Panc1 (cell line): ENCODE measurements at regions not wholly inside any gene's neighbourhood (a gene's known extent, or its start where the extent isn't known, plus 50 kb on each side); places are given as distances from the start of the nearest gene placed in this dataset.
A peak's percentile ranks its signal among the peaks of the same experiment; 100 is the strongest.

ENCODE experiments used
- ATAC-seq: fragments of 200-7000 bp; cut with Tn5 transposase; 2 replicates; pipeline ENCODE4 v1.9.1; 2020; ENCODE audit warnings: mild to moderate bottlenecking, moderate library complexity
- BruUV-seq: library from RNA; stranded (reverse); fragments of 400-500 nt; replicated peaks from 2 replicates; lab custom pipeline; 2021; lab: Mats Ljungman, UMichigan
- CTCF ChIA-PET: fragments of 300-600 bp; sonication (Branson Sonifier 250); formaldehyde crosslinking; loops from one replicate; lab custom pipeline; 2022; ENCODE audit warnings: antibody characterized with exemption; lab: Charles Lee
- POLR2A ChIA-PET: fragments of 300-600 bp; sonication (Branson Sonifier 250); formaldehyde crosslinking; loops from one replicate; lab custom pipeline; 2022; ENCODE audit warnings: antibody characterized with exemption; lab: Charles Lee
- DNase-seq: peaks from one replicate; pipeline ENCODE4 v3.0.0-alpha.2; 2010; ENCODE audit warnings: low read depth, low spot score
- H3K27ac ChIP-seq: 2 replicates; pipeline ENCODE4 v1.5.1; 2011; ENCODE audit warnings: mild to moderate bottlenecking, low read length, inconsistent platforms
- H3K27me3 ChIP-seq: fragments of 200-500 bp; sonication (Bioruptor generic); 2 replicates; pipeline ENCODE4 v1.6.0; 2014; ENCODE audit warnings: low read length, inconsistent platforms; ENCODE audit not compliant: control insufficient read depth, insufficient read depth
- H3K36me3 ChIP-seq: fragments of 200-500 bp; sonication (Bioruptor generic); 2 replicates; pipeline ENCODE4 v1.5.1; 2014; ENCODE audit warnings: inconsistent platforms, mild to moderate bottlenecking, low read length, moderate library complexity; ENCODE audit not compliant: control insufficient read depth, insufficient read depth
- H3K4me1 ChIP-seq: 2 replicates; pipeline ENCODE4 v1.5.1; 2011; ENCODE audit warnings: inconsistent platforms, mild to moderate bottlenecking, low read length, moderate library complexity; ENCODE audit not compliant: control insufficient read depth, insufficient read depth
- H3K4me3 ChIP-seq, 2 experiments: 2 replicates each; pipeline ENCODE4 v1.5.1; 2011 to 2012; ENCODE audit warnings: low read depth in 2 of 2, low read length in 2 of 2, mild to moderate bottlenecking in 2 of 2, inconsistent platforms in 1 of 2, moderate library complexity in 1 of 2
- H3K9me3 ChIP-seq: fragments of 200-500 bp; sonication (Bioruptor generic); 2 replicates; pipeline ENCODE4 v1.5.1; 2014; ENCODE audit warnings: low read depth, mild to moderate bottlenecking, inconsistent platforms, low read length, moderate library complexity; ENCODE audit not compliant: control insufficient read depth, insufficient read depth
- CTCF ChIP-seq: fragments of 450-650 bp; IDR thresholded peaks from 2 replicates; pipeline ENCODE4 v1.5.1; 2017; ENCODE audit warnings: mild to moderate bottlenecking
- POLR2AphosphoS5 ChIP-seq: IDR thresholded peaks from 2 replicates; pipeline ENCODE4 v1.6.1; 2012; ENCODE audit warnings: mild to moderate bottlenecking, low read depth, low read length, moderate library complexity
- REST ChIP-seq, 2 experiments: IDR thresholded peaks; 2 replicates each; pipeline ENCODE4 v1.6.1; 2011 to 2012; ENCODE audit warnings: low read depth in 2 of 2, control low read depth in 1 of 2, low read length in 1 of 2, mild to moderate bottlenecking in 1 of 2, moderate library complexity in 1 of 2; ENCODE audit not compliant: insufficient read depth in 1 of 2
- SIN3A ChIP-seq: IDR thresholded peaks from 2 replicates; pipeline ENCODE4 v1.6.1; 2012; ENCODE audit warnings: low read depth, mild to moderate bottlenecking, low read length, moderate library complexity, borderline replicate concordance; ENCODE audit not compliant: insufficient read depth
- TCF7L2 ChIP-seq: IDR thresholded peaks from 2 replicates; pipeline ENCODE4 v1.6.1; 2011; ENCODE audit warnings: mild to moderate bottlenecking, low read depth, low read length, inconsistent platforms
- in situ Hi-C: cut with HindIII; loops from 2 replicates; pipeline ENCODE4 v1.10.0; 2016; ENCODE audit warnings: low sequenced_read_pairs, low pct_unique_long_range_greater_than_20kb
- intact Hi-C: fragments of 100-400 bp; cut with micrococcal nuclease; formaldehyde crosslinking; loops from one replicate; pipeline ENCODE4 v1.10.0; 2022; ENCODE audit not compliant: unreplicated experiment

- intact Hi-C loops (no loop called here), in situ Hi-C loops (no loop called here)
- DNase-seq (no peak), ATAC-seq (no peak)
- peaks cover 4% of the 10 kb centered on the region; the same call in 1 of the 2 replicates for H3K9me3 ChIP-seq
- no peak overlapping the region for H3K4me3 ChIP-seq
- peaks cover 2% of the 10 kb centered on the region; the same call in 1 of the 2 replicates for H3K4me1 ChIP-seq
- ChIA-PET CTCF (no interaction called here), POLR2A (no interaction called here)
- no peaks in the 10 kb centered on the region for H3K36me3 ChIP-seq
- H3K27me3 ChIP-seq, result no peaks in the 10 kb centered on the region
- TF ChIP-seq REST (IDR thresholded peaks at IDR 0.05; ENCODE audit: insufficient read depth in 1 of 2, low read depth in 2 of 2, low read length in 1 of 2) (no peak), POLR2AphosphoS5 (no peak), TCF7L2 (no peak), CTCF (no peak), SIN3A (no peak)
- no TSS peak for BruUV-seq
- H3K27ac ChIP-seq, result peak overlapping the region; percentile 23; the same call in 1 of the 2 replicates
Measured at GRCh38 chr13:80126389-80127068, 214.4 kb downstream of the SPRY2 start.

- no peaks in the 10 kb centered on the region for H3K4me1 ChIP-seq
- TF ChIP-seq TCF7L2 (no peak), CTCF (no peak), REST (IDR thresholded peaks at IDR 0.05; ENCODE audit: insufficient read depth in 1 of 2, low read depth in 2 of 2, low read length in 1 of 2) (no peak), POLR2AphosphoS5 (no peak), SIN3A (no peak)
- CTCF ChIA-PET, result no interaction called here
- no TSS peak for BruUV-seq
- peaks cover 4% of the 10 kb centered on the region; the same call in 1 of the 2 replicates for H3K9me3 ChIP-seq
- H3K36me3 ChIP-seq, result no peaks in the 10 kb centered on the region
- intact Hi-C loops (no loop called here), in situ Hi-C loops (no loop called here)
- ATAC-seq (no peak), DNase-seq (no peak)
- H3K27ac ChIP-seq, result no peak overlapping the region
- no peaks in the 10 kb centered on the region for H3K27me3 ChIP-seq
- H3K4me3 ChIP-seq, result no peak overlapping the region
- POLR2A ChIA-PET, result no interaction called here
Measured at GRCh38 chr13:80123945-80124344, 217.0 kb downstream of the SPRY2 start.
